Skeletal muscle tissue (tissue), 3 donors: ENCODE measurements at regions not wholly inside any gene's neighbourhood (a gene's known extent, or its start where the extent isn't known, plus 50 kb on each side); places are given as distances from the start of the nearest gene placed in this dataset.

Experiments
- H3K27ac ChIP-seq: one replicate; pipeline ENCODE4 v1.7.0; 2013; ENCODE audit warnings: mild to moderate bottlenecking, low read depth, low read length, inconsistent platforms
- H3K27me3 ChIP-seq, 3 donors: one replicate each; pipeline ENCODE4 v1.7.0; 2013; ENCODE audit warnings: low read length in 3 of 3; ENCODE audit not compliant: control insufficient read depth in 3 of 3, insufficient read depth in 3 of 3
- H3K36me3 ChIP-seq, 3 donors: one replicate each; pipeline ENCODE4 v1.7.0; 2013; ENCODE audit warnings: low read length in 3 of 3; ENCODE audit not compliant: control insufficient read depth in 3 of 3, insufficient read depth in 3 of 3
- H3K4me1 ChIP-seq, 3 donors: one replicate each; pipeline ENCODE4 v1.7.0; 2013; ENCODE audit warnings: low read length in 3 of 3, mild to moderate bottlenecking in 3 of 3; ENCODE audit not compliant: control insufficient read depth in 3 of 3, insufficient read depth in 3 of 3
- H3K4me3 ChIP-seq, 3 donors: one replicate each; pipeline ENCODE4 v1.7.0; 2013; ENCODE audit warnings: low read length in 3 of 3
- H3K9ac ChIP-seq, 3 donors: one replicate each; pipeline ENCODE4 v1.7.0; 2013; ENCODE audit warnings: low read length in 3 of 3, mild to moderate bottlenecking in 3 of 3, moderate library complexity in 2 of 3, low read depth in 1 of 3
- H3K9me3 ChIP-seq, 3 donors: one replicate each; pipeline ENCODE4 v1.7.0; 2013; ENCODE audit warnings: low read length in 3 of 3; ENCODE audit not compliant: control insufficient read depth in 3 of 3
- donor health status: Osteomylitis.

DNA sequence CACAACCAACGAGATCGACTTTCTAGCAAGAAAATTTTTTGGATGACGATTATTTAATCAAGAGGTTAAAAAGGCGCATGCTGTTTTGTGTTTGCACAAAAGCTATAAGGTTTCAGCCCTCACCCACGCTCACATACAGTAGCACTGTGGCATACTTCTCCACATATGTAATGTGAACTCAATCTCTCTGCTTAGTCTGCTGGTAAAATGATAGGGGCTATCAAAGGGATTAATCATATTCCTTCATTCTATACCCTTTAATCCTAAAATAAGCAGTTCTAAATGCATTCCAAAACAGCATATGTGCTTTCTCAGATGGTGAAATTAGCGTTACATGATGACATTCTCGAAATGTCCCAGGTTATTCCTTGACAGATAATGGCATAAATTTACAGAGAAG is 196.9 kb upstream of the PRICKLE2 start:
- Histone ChIP-seq H3K9me3 (no peaks in the 10 kb centered on the region), H3K27ac (no peak overlapping the region), H3K9ac (no peak overlapping the region), H3K36me3 (no peaks in the 10 kb centered on the region), H3K4me1 (no peaks in the 10 kb centered on the region), H3K4me3 (no peak overlapping the region), H3K27me3 (no peaks in the 10 kb centered on the region)

DNA sequence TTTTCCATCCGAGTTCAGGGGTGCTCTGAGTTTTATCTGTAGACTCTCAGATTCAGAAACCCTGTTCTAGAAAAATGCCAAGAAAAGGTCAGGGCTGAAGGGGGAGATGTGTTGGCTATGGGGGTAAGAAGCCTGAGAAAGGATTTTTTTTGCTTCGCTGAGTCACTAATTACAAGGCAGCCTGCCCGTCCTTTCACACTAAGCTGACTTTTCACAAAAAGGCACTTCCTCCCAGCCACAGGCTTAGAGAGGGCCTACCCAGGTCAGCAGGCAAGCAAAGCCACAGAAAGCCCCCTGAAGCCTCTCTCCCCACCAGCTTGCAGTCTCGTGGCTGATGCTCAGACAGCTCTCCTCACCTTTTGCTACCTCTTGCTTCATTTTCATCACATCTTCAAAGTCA is 192.6 kb upstream of the PRICKLE2 start:
- Histone ChIP-seq H3K9ac (no peak overlapping the region), H3K27me3 (no peaks in the 10 kb centered on the region), H3K9me3 (no peaks in the 10 kb centered on the region), H3K4me1 (no peaks in the 10 kb centered on the region), H3K36me3 (no peaks in the 10 kb centered on the region), H3K4me3 (no peak overlapping the region), H3K27ac (no peak overlapping the region)

DNA sequence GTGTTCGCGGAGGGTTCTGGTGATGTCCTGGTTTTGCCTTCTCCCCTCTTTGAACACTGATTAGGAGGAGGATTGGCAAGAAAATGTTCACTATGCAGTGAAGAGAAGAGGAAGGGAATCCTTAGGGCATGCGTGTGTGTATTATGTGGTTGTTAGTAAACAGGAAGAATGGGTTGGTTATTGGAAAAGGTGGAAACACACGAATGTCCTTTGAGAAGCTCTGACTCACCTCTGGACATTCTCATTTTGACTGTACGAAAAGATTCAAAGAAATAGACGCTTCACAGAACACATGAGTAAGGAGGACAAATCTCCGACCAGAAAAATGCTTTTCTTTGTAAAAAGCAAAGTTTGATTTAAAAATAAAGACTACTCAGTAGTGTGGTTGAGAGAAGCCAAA is 188.8 kb upstream of the PRICKLE2 start:
- Histone ChIP-seq H3K27me3 (no peaks in the 10 kb centered on the region), H3K36me3 (no peaks in the 10 kb centered on the region), H3K9me3 (no peaks in the 10 kb centered on the region), H3K9ac (no peak overlapping the region), H3K4me3 (no peak overlapping the region), H3K27ac (no peak overlapping the region), H3K4me1 (no peaks in the 10 kb centered on the region)

DNA sequence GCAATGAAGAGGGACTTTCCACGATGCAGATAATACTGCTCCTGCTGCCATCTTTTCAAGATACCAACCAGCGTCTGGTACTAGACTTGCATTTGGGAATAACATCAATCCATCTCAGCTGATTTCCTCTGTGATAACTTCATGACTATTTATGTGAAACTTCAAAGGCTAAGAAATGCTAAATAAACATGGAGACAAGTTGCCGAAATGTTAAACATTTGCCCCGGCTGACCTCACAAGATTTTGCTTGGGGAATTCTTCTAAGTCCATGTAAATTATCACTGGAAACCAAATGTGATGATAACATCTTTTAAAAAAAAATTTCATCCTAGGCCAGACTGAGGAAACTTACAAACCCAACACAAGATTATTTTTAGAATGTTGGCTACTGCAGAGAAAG is 185.8 kb upstream of the PRICKLE2 start:
- H3K4me1 ChIP-seq, result no peaks in the 10 kb centered on the region
- H3K9me3 ChIP-seq, result no peaks in the 10 kb centered on the region
- H3K36me3 ChIP-seq, result no peaks in the 10 kb centered on the region
- no peak overlapping the region for H3K9ac ChIP-seq
- H3K4me3 ChIP-seq, result no peak overlapping the region
- H3K27ac ChIP-seq, result no peak overlapping the region
- no peaks in the 10 kb centered on the region for H3K27me3 ChIP-seq

DNA sequence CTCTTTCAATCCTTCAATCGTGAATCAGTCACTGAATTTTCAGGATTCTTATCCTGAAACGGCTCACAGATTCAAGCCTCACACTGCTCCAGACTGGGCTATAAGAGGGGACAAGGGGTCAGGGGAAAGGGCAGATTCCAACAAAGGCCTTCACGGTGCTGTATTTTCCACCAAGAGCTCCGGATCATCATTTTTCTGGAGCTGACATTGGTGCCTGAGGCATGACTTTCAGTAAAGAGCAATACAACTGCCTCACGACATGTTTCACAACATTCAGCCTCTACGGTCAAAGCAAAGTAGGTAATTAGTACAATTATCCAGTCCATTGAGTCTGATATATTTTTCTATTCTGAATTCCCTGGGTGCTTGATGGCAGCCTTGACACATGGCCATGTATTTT is 185.0 kb upstream of the PRICKLE2 start:
- Histone ChIP-seq H3K4me3 (no peak overlapping the region), H3K4me1 (no peaks in the 10 kb centered on the region), H3K36me3 (no peaks in the 10 kb centered on the region), H3K27me3 (no peaks in the 10 kb centered on the region), H3K9me3 (no peaks in the 10 kb centered on the region), H3K27ac (no peak overlapping the region), H3K9ac (no peak overlapping the region)

DNA sequence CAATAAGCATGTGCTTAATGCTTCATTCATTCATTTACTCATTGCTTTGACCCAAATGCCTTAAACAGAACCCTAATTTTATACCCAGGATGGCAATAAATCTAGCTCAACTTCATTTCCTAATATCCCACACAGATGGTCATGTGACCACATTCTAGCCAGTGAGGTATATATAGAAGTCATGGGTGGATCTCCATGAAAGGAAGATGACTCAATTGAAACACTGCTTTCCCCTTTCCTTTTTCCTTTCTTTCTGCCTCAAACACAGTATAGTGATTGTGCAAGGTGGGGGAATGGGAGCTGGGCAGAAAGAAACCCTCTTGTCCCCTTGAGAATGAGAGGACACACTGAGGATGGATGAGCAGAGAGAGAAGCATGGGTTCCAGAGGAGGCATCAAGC is 183.5 kb upstream of the PRICKLE2 start:
- H3K4me1 ChIP-seq, result no peaks in the 10 kb centered on the region
- H3K9ac ChIP-seq, result no peak overlapping the region

DNA sequence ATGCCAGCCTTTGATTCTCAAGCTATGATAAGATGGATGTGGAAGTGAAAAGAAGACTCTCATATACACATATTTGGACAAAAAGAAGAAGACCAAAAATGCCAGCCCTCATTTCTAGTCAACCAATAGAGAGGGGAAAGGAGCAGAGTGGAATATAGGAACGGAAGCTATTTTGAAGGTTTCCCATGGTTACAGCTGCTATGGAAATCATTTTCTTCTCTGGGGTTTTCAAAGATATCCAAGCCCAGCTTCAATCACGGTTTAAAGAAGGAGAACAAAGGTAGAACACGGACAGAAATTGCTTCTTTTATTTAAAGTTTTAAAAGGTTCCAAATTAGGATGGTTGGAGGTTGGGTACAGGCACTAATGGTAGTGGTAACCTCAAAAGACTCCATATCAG is 181.0 kb upstream of the PRICKLE2 start:
- H3K9ac ChIP-seq, result no peak overlapping the region
- H3K4me1 ChIP-seq, result no peaks in the 10 kb centered on the region
- no peaks in the 10 kb centered on the region for H3K36me3 ChIP-seq
- no peaks in the 10 kb centered on the region for H3K9me3 ChIP-seq
- no peaks in the 10 kb centered on the region for H3K27me3 ChIP-seq
- H3K4me3 ChIP-seq, result no peak overlapping the region
- no peak overlapping the region for H3K27ac ChIP-seq

More for the DNA sequence above, 183.5 kb upstream of the PRICKLE2 start:
- H3K27ac ChIP-seq, result no peak overlapping the region
- H3K36me3 ChIP-seq, result no peaks in the 10 kb centered on the region
- H3K4me3 ChIP-seq, result no peak overlapping the region
- no peaks in the 10 kb centered on the region for H3K27me3 ChIP-seq
- H3K9me3 ChIP-seq, result no peaks in the 10 kb centered on the region

DNA sequence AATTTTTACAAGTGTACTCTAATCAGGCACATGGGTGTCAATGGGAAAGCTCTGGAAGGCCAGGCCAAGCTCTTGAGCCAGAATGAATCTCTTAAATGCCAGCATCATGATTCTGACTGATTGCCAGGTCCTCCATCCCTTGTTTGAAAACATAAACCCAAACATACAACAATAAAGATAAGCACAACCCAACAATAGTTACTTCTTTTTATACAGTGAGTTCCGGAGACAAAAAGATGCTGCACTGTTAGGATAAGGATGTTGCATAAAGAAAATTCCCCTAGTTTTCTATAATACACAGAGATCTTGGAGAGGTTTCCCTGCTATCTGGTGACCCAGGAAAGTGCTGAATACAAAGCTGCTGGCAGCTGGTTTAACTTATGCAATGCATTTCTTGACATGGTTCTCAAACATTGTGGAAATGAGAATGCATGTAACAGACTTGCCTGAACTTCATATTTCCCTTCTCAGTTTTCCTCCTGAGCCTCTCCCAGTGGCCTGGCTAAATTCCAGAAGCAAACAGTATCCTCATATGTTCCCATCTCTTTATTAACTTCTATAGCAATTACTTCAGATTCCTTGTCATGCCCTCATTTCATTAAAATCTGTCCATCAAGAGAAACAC is 180.1 kb upstream of the PRICKLE2 start:
- Histone ChIP-seq H3K27me3 (no peaks in the 10 kb centered on the region), H3K9me3 (no peaks in the 10 kb centered on the region), H3K36me3 (no peaks in the 10 kb centered on the region), H3K27ac (no peak overlapping the region), H3K4me1 (no peaks in the 10 kb centered on the region), H3K4me3 (no peak overlapping the region), H3K9ac (no peak overlapping the region)

DNA sequence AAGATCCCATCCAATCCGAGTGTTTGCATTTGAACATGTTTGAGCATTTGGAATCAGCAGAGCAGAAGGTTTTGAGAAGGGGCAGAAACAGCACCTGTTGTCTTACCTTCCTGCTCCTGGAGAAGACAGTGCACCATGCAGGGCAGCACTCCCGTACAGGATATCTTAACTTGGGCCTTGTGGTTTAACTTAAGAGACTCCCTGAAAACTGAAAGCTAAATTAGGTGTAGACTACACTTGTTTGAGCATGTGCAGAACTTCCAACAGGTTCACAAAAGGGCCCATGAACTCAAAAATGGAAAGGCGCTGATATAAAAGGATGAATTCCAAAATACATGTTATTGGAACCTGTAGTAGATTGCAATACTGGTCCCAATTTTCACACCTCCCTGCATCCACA is 175.4 kb upstream of the PRICKLE2 start:
- H3K4me1 ChIP-seq, result no peaks in the 10 kb centered on the region
- H3K36me3 ChIP-seq, result no peaks in the 10 kb centered on the region
- H3K27me3 ChIP-seq, result no peaks in the 10 kb centered on the region
- H3K27ac ChIP-seq, result no peak overlapping the region
- H3K4me3 ChIP-seq, result no peak overlapping the region
- H3K9me3 ChIP-seq, result no peaks in the 10 kb centered on the region
- H3K9ac ChIP-seq, result no peak overlapping the region

DNA sequence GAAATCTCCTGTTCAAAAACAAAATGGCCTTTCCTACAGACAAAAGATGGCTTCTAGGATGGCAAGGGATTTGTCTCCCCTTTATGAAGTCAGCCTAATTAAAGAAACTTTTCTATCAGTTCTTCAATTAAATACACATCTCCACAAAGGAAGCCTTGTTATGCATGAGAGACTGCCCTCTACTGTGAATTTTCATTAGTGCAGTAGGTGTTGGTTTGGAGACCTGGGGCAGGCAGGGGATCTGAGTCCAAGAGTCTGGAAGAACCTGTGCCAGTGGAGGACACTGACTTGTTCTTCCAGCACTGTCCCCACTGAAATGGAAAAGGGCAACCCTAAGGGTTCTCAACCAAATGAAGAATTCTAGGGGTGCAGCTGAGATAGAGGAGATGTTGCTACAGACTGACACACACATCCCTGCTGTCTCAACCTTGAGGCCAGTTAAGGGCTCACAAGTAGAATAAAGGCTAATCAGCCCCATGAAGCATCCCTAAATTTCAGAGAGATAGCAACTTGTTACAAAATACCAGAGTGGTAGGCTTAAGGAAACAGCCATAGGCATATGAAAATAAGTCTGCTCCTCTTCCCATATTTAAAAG is 174.0 kb upstream of the PRICKLE2 start:
- no peaks in the 10 kb centered on the region for H3K9me3 ChIP-seq
- no peaks in the 10 kb centered on the region for H3K4me1 ChIP-seq
- H3K27ac ChIP-seq, result no peak overlapping the region
- no peak overlapping the region for H3K4me3 ChIP-seq
- H3K36me3 ChIP-seq, result no peaks in the 10 kb centered on the region
- no peaks in the 10 kb centered on the region for H3K27me3 ChIP-seq
- H3K9ac ChIP-seq, result no peak overlapping the region
